ENCODE measurements at regions not wholly inside any gene's neighbourhood (a gene's known extent, or its start where the extent isn't known, plus 50 kb on each side); places are given as distances from the start of the nearest gene placed in this dataset.

- no TSS peak for BruUV-seq (replicated peaks)
- dilution Hi-C loops (cut with MboI; ENCODE audit: extremely low pct_ligation_motif_present, low sequenced_read_pairs), result no loop called here
- no peak for TF ChIP-seq POLR2AphosphoS5 (IDR thresholded peaks at IDR 0.05; ENCODE audit: insufficient read depth, low read depth, low read length)
- no peak for TF ChIP-seq MAX (IDR thresholded peaks at IDR 0.05; ENCODE audit: insufficient read depth, insufficient read length)
- TF ChIP-seq FOS (IDR thresholded peaks at IDR 0.05; ENCODE audit: borderline replicate concordance, insufficient read depth, low read length), result no peak
- TF ChIP-seq MYC (IDR thresholded peaks at IDR 0.05; ENCODE audit: low read depth, low read length), result no peak
- no peak for TF ChIP-seq EZH2 (IDR thresholded peaks at IDR 0.05; ENCODE audit: borderline replicate concordance, low read depth, low read length, severe bottlenecking)
- no peak for TF ChIP-seq JUN (IDR thresholded peaks at IDR 0.05; ENCODE audit: borderline replicate concordance, insufficient read depth, insufficient read length, low read depth)
- TF ChIP-seq CTCF (IDR thresholded peaks at IDR 0.05; ENCODE audit: extremely low read depth in 1 of 2, insufficient read depth in 1 of 2, low read depth in 1 of 2, low read length in 2 of 2), result no peak
- no peak for TF ChIP-seq POLR2A (IDR thresholded peaks at IDR 0.05; ENCODE audit: low read depth, low read length)
- no peak for TF ChIP-seq GATA2 (IDR thresholded peaks at IDR 0.05; ENCODE audit: insufficient read depth, insufficient read length, low read depth, low read length)
- H3K79me2 ChIP-seq (ENCODE audit: control insufficient read depth, insufficient read depth, low read length), result no peaks in the 10 kb centered on the region
- H3K9ac ChIP-seq (replicated peaks; ENCODE audit: extremely low read depth, insufficient read depth, low read length), result no peak overlapping the region
- H3K9me1 ChIP-seq (replicated peaks; ENCODE audit: control insufficient read depth, extremely low read depth, insufficient read depth, low read length), result no peaks in the 10 kb centered on the region
- no peaks in the 10 kb centered on the region for H3K4me1 ChIP-seq (ENCODE audit: control insufficient read depth, extremely low read depth, insufficient read depth, low read length)
- no peaks in the 10 kb centered on the region for H3K36me3 ChIP-seq (ENCODE audit: control insufficient read depth in 2 of 2, extremely low read depth in 1 of 2, insufficient read depth in 2 of 2, low read length in 2 of 2)
- no peak overlapping the region for H3K4me2 ChIP-seq (ENCODE audit: insufficient read depth, low read length)
- no peak overlapping the region for H3K4me3 ChIP-seq (replicated peaks in 1 of 3; ENCODE audit: insufficient read depth in 1 of 3, low read depth in 1 of 3, low read length in 3 of 3)
- no peak overlapping the region for H2AFZ ChIP-seq (ENCODE audit: low read depth, low read length)
- H3K27me3 ChIP-seq (ENCODE audit: control insufficient read depth in 2 of 2, insufficient read depth in 2 of 2, low read length in 2 of 2), result peaks cover 2 to 3% of the 10 kb centered on the region in 2 experiments
- FAIRE-seq, result no peak
- POLR2A ChIA-PET, result no interaction called here
- no peaks in the 10 kb centered on the region for H4K20me1 ChIP-seq (replicated peaks; ENCODE audit: control insufficient read depth, extremely low read depth, insufficient read depth, low read length)
- no peak overlapping the region for H3K27ac ChIP-seq (ENCODE audit: insufficient read depth, low read depth, low read length)
- DNase-seq (ENCODE audit: low read depth, low spot score), result no peak
- CTCF ChIA-PET, result no interaction called here
- no peaks in the 10 kb centered on the region for H3K9me3 ChIP-seq (replicated peaks; ENCODE audit: control insufficient read depth, insufficient read depth, low read length)
- intact Hi-C loops (cut with micrococcal nuclease), result loop anchor here (10.0 kb wide), 1 partner anchor 589 kb away; no protein-coding TSS in a partner anchor
Observed at GRCh38 chr5:62183727-62184126, 122.3 kb upstream of the KIF2A start.
